ENCODE measurements at regions not wholly inside any gene's neighbourhood (a gene's known extent, or its start where the extent isn't known, plus 50 kb on each side); places are given as distances from the start of the nearest gene placed in this dataset.

GRCh38 chr12:23450810-23451209 is 498.7 kb downstream of the SOX5 start:
- no peak overlapping the region for H3K4me3 ChIP-seq (ENCODE audit: insufficient read depth, low read depth, low read length)
- no peak overlapping the region for H3K23ac ChIP-seq (ENCODE audit: low read depth, low read length)
- no peak overlapping the region for H2BK15ac ChIP-seq (ENCODE audit: low read depth, low read length)
- no peak overlapping the region for H3K9ac ChIP-seq (ENCODE audit: low read depth, low read length)
- H2BK20ac ChIP-seq (ENCODE audit: low read depth, low read length): no peak overlapping the region
- no peak overlapping the region for H4K5ac ChIP-seq (ENCODE audit: low read depth, low read length)
- no peak for DNase-seq
- H2BK5ac ChIP-seq (ENCODE audit: low read depth, low read length, poor library complexity, severe bottlenecking): no peak overlapping the region
- H2BK120ac ChIP-seq (ENCODE audit: low read depth, low read length): no peak overlapping the region
- H2AK9ac ChIP-seq (replicated peaks; ENCODE audit: low read depth, low read length, poor library complexity): no peak overlapping the region
- no peaks in the 10 kb centered on the region for H3K36me3 ChIP-seq (ENCODE audit: control insufficient read depth, insufficient read depth, low read length)
- H4K8ac ChIP-seq (ENCODE audit: low read depth in 2 of 2, low read length in 2 of 2): no peak overlapping the region
- H3K4me1 ChIP-seq (ENCODE audit: control insufficient read depth, insufficient read depth, low read length): no peaks in the 10 kb centered on the region
- no peaks in the 10 kb centered on the region for H3K9me1 ChIP-seq (ENCODE audit: insufficient read depth, low read length)
- no peak overlapping the region for H2AFZ ChIP-seq (replicated peaks; ENCODE audit: low read length, poor library complexity)
- H2AK5ac ChIP-seq (ENCODE audit: low read depth, low read length): no peak overlapping the region
- POLR2A ChIA-PET (ENCODE audit: unreplicated experiment): no interaction called here
- WGBS, 2 experiments (ENCODE audit: extremely low coverage in 2 of 2, insufficient read length in 1 of 2): no CpG with 5 or more reads among the region's 1 CpG
- no peak overlapping the region for H4K91ac ChIP-seq (ENCODE audit: insufficient read depth, low read depth, low read length)
- intact Hi-C loops (cut with micrococcal nuclease): no loop called here
- dilution Hi-C loops (cut with HindIII; ENCODE audit: low sequenced_read_pairs, unreplicated experiment): no loop called here
- in situ Hi-C loops (cut with MboI; ENCODE audit: low sequenced_read_pairs): no loop called here
- no peak overlapping the region for H3K27ac ChIP-seq (ENCODE audit: insufficient read depth, low read length)
- H3K79me1 ChIP-seq (ENCODE audit: low read depth in 1 of 2, low read length in 2 of 2): no peaks in the 10 kb centered on the region
- no peaks in the 10 kb centered on the region for H3K27me3 ChIP-seq (ENCODE audit: control insufficient read depth, insufficient read depth, low read length)
- H3K14ac ChIP-seq (replicated peaks; ENCODE audit: low read depth, low read length): no peak overlapping the region
- no TSS peak for BruUV-seq (replicated peaks)
- H3K9me3 ChIP-seq (ENCODE audit: control insufficient read depth, insufficient read depth, low read length): no peaks in the 10 kb centered on the region
- no peaks in the 10 kb centered on the region for H4K20me1 ChIP-seq (ENCODE audit: insufficient read depth, low read length)
- ATAC-seq (ENCODE audit: low read depth): no peak
- TF ChIP-seq FOS (IDR thresholded peaks at IDR 0.05; ENCODE audit: low read depth, low read length) (no peak), CEBPB (IDR thresholded peaks at IDR 0.05; ENCODE audit: low read depth, low read length) (peak; percentile 29; the same call in 1 of the 2 replicates)
- H3K56ac ChIP-seq (ENCODE audit: extremely low read depth, insufficient read depth, low read length): no peak overlapping the region
- CTCF ChIA-PET: no interaction called here
- H3K4me2 ChIP-seq (ENCODE audit: low read depth, low read length): no peak overlapping the region
- no peak overlapping the region for H3K4ac ChIP-seq (ENCODE audit: low read depth, low read length)
- no peak overlapping the region for H3K18ac ChIP-seq (ENCODE audit: low read depth, low read length)
